WERI-Rb-1 (cell line): ENCODE measurements at regions not wholly inside any gene's neighbourhood (a gene's known extent, or its start where the extent isn't known, plus 50 kb on each side); places are given as distances from the start of the nearest gene placed in this dataset.
A peak's percentile ranks its signal among the peaks of the same experiment; 100 is the strongest.

Experiments used
- DNase-seq: peaks from one replicate; pipeline ENCODE4 v3.0.0-alpha.2; 2020
- H3K27ac ChIP-seq: fragments of 250-450 bp; sonication (Bioruptor Pico); 2 replicates; pipeline ENCODE4 v1.5.1; 2020; ENCODE audit warnings: mild to moderate bottlenecking, moderate library complexity
- H3K27me3 ChIP-seq: fragments of 250-450 bp; sonication (Bioruptor Pico); 2 replicates; pipeline ENCODE4 v1.5.1; 2021; ENCODE audit warnings: mild to moderate bottlenecking, low read depth, moderate library complexity; ENCODE audit not compliant: insufficient read depth, severe bottlenecking
- H3K36me3 ChIP-seq: fragments of 250-450 bp; sonication (Bioruptor Pico); 2 replicates; pipeline ENCODE4 v1.5.1; 2020; ENCODE audit warnings: mild to moderate bottlenecking, moderate library complexity
- H3K4me3 ChIP-seq: 2 replicates; pipeline ENCODE4 v1.5.1; 2011; ENCODE audit warnings: low read depth, mild to moderate bottlenecking, control low read depth, low read length
- H3K9me3 ChIP-seq: fragments of 250-450 bp; sonication (Bioruptor Pico); 2 replicates; pipeline ENCODE4 v1.5.1; 2021; ENCODE audit warnings: mild to moderate bottlenecking, moderate library complexity; ENCODE audit not compliant: severe bottlenecking
- CTCF ChIP-seq: IDR thresholded peaks from 2 replicates; pipeline ENCODE4 v1.5.1; 2011; ENCODE audit warnings: low read depth, mild to moderate bottlenecking, control low read depth, inconsistent platforms, low read length

DNA sequence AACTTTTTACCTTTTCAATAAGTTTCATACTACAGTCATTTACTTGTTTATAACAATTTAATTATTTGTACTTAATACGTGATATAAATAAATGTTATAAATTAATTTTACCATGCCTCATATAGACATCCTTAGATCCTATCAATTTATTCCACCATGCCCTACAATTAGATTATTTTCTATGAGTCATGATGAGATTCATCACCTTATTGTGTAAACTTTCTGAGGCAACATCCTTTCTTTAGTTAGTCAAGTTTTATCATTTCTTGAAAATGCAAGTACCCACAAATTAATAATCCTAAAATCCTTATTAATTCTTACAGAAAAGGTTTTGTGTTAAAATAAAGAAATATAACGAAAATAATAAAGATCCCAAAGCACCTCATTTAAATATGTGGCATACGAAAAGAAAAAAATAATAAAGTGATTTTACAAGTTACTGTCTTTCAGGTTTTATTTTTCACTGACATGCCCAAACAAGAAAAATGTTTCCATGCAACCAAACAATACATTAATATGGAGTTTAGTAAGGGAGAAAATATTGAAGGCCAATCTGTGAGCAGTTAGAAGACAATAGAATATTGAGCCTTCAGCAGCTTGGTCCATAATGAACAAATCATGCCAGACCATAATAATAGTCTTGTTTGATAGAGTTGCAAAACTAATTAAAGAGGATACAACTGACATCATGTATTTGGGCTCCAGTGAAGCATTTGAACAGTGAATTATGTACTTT, 188.7 kb upstream of the MRPS30 start:
- Histone ChIP-seq H3K36me3 (no peaks in the 10 kb centered on the region), H3K27ac (no peak overlapping the region), H3K27me3 (no peaks in the 10 kb centered on the region), H3K9me3 (no peaks in the 10 kb centered on the region), H3K4me3 (no peak overlapping the region)
- no peak for TF ChIP-seq CTCF
- DNase-seq, result no peak

GRCh38 chr5:44614845-44615244, 193.9 kb upstream of the MRPS30 start:
- Histone ChIP-seq H3K36me3 (no peaks in the 10 kb centered on the region), H3K27ac (no peak overlapping the region), H3K4me3 (no peak overlapping the region), H3K27me3 (no peaks in the 10 kb centered on the region), H3K9me3 (no peaks in the 10 kb centered on the region)
- no peak for DNase-seq
- no peak for TF ChIP-seq CTCF

DNA sequence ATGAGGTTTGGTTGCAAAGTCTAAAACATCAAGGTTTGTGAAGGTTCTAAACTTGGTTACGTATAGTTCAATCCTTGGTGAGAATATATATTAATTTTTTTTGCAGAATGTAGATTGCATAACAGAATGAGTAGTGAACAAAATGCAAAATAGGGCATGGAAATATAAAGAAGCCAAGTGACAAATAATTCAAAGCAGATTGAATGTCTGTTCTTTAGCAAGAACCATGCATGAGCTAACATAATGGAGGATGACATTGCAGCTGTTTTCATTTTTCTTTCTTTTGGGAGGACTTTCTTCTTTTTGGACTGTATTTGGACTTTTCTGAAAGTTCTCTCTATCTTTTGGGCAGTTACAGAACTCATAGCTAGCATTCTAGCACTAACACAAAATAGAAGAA, 194.8 kb upstream of the MRPS30 start:
- Histone ChIP-seq H3K9me3 (no peaks in the 10 kb centered on the region), H3K27ac (no peak overlapping the region), H3K36me3 (no peaks in the 10 kb centered on the region), H3K4me3 (no peak overlapping the region), H3K27me3 (no peaks in the 10 kb centered on the region)
- no peak for TF ChIP-seq CTCF
- DNase-seq, result no peak

- DNase-seq, result no peak
- H3K4me3 ChIP-seq, result no peak overlapping the region
Observed at GRCh38 chr5:44605926-44606325, 202.8 kb upstream of the MRPS30 start.

DNA sequence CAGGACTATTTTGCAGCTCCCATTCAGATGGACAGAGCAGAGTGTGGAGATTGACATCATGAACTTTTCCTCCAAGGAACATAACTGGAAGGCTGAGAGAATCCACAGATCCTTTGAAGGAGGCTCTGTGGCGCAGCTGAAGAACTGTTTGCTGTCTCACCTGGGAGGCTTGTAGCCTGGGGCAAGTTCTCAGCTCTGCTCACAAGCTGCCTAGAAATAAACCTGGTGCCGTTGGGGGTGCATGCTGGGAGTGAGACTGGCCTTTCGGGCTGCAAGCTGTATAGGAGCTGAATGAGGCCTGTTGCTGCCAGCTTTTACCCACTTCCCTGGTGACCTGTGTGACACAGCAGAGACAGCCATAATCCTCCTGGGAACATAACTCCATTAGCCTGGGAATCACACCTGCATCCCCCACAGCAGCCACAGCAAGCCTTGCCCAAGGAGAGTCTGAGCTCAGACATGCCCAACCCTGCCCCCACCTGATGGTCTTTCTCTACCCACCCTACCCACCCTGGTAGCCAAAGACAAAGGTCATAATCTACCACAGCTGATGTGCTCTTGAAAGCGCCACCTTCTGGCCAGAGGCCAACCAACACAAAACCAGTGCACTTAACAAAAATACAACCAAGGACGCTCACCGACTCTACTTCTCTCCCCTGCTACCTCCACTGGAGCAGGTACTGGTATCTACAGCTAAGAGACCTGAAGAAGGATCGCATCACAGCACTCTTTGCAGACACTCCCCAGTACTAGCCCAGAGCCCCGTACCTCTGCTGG, 205.1 kb upstream of the MRPS30 start:
- Histone ChIP-seq H3K36me3 (no peaks in the 10 kb centered on the region), H3K27ac (no peak overlapping the region), H3K27me3 (no peaks in the 10 kb centered on the region), H3K4me3 (no peak overlapping the region), H3K9me3 (no peaks in the 10 kb centered on the region)
- peak; percentile 32; the same call in 1 of the 2 replicates for TF ChIP-seq CTCF
- DNase-seq, result peak; percentile 15

More at GRCh38 chr5:44605926-44606325, 202.8 kb upstream of the MRPS30 start:
- TF ChIP-seq CTCF, result no peak
- H3K27me3 ChIP-seq, result no peaks in the 10 kb centered on the region
- no peaks in the 10 kb centered on the region for H3K36me3 ChIP-seq
- H3K9me3 ChIP-seq, result no peaks in the 10 kb centered on the region
- no peak overlapping the region for H3K27ac ChIP-seq
